ENCODE measurements at regions not wholly inside any gene's neighbourhood (a gene's known extent, or its start where the extent isn't known, plus 50 kb on each side); places are given as distances from the start of the nearest gene placed in this dataset.

GRCh38 chr5:101605700-101606099 is 690.4 kb downstream of the SLCO4C1 start:
- TF ChIP-seq, protein P1, sequence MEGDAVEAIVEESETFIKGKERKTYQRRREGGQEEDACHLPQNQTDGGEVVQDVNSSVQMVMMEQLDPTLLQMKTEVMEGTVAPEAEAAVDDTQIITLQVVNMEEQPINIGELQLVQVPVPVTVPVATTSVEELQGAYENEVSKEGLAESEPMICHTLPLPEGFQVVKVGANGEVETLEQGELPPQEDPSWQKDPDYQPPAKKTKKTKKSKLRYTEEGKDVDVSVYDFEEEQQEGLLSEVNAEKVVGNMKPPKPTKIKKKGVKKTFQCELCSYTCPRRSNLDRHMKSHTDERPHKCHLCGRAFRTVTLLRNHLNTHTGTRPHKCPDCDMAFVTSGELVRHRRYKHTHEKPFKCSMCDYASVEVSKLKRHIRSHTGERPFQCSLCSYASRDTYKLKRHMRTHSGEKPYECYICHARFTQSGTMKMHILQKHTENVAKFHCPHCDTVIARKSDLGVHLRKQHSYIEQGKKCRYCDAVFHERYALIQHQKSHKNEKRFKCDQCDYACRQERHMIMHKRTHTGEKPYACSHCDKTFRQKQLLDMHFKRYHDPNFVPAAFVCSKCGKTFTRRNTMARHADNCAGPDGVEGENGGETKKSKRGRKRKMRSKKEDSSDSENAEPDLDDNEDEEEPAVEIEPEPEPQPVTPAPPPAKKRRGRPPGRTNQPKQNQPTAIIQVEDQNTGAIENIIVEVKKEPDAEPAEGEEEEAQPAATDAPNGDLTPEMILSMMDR (IDR thresholded peaks at IDR 0.05), result no peak

- TF ChIP-seq, protein P1 (IDR thresholded peaks at IDR 0.05), result no peak
These were observed 695.5 kb downstream of the SLCO4C1 start for GRCh38 chr5:101600614-101601013.

DNA sequence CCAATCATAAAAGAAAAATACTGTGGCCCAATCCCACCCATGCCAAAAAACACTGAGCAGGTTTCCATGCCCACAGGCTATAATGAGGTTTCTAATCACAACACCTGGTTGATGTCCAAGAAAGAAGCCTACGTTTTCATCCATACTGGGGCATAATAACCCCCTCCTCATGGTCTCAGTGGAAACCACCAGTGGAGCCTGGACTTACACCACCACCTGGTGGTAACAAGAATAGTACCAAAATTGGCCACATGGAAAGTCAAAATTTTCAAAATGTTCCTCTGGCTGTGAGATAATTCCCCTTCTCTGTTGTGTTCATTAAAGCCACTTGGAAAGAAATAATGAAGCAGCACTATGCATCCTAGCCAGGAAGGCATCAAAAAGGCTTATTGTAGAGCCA is 687.3 kb upstream of the ST8SIA4 start:
- TF ChIP-seq, protein P1 (IDR thresholded peaks at IDR 0.05), result peak; percentile 56

GRCh38 chr5:101585366-101585765 is 682.3 kb upstream of the ST8SIA4 start:
- TF ChIP-seq, protein P1 (IDR thresholded peaks at IDR 0.05), result no peak

- TF ChIP-seq, protein P1 (IDR thresholded peaks at IDR 0.05), result no peak
These were observed 677.5 kb upstream of the ST8SIA4 start for GRCh38 chr5:101580591-101580990.

- TF ChIP-seq, protein P1 (IDR thresholded peaks at IDR 0.05), result no peak
These were observed 670.9 kb upstream of the ST8SIA4 start for GRCh38 chr5:101574017-101574416.

DNA sequence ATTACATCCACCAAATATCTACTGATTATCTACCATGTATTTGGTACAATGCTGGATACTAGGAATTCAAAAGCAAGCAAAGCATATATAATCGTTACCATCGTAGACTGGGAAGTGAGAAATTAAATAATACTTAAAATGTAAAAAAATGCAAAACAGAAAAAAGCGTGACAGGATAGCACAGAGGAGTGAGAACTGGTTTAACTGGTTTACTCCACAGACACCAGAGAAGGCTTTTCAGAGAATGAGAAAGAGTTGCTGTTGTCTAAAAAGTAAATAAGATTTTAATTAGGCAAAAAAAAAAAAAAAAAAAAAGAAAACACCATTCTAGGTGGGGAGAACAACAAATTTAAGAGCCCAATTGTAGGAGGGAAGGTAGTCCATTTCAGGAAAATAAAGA is 657.9 kb upstream of the ST8SIA4 start:
- TF ChIP-seq, protein P1 (IDR thresholded peaks at IDR 0.05), result no peak

GRCh38 chr5:101543780-101544179 is 640.7 kb upstream of the ST8SIA4 start:
- TF ChIP-seq, protein P1 (IDR thresholded peaks at IDR 0.05), result no peak
